ENCODE measurements at regions not wholly inside any gene's neighbourhood (a gene's known extent, or its start where the extent isn't known, plus 50 kb on each side); places are given as distances from the start of the nearest gene placed in this dataset.
"Not testable (repeated sequence)": the region's sequence is repeated elsewhere in the genome, so short reads cannot be mapped to it uniquely, and the experiment has no call there.

DNA sequence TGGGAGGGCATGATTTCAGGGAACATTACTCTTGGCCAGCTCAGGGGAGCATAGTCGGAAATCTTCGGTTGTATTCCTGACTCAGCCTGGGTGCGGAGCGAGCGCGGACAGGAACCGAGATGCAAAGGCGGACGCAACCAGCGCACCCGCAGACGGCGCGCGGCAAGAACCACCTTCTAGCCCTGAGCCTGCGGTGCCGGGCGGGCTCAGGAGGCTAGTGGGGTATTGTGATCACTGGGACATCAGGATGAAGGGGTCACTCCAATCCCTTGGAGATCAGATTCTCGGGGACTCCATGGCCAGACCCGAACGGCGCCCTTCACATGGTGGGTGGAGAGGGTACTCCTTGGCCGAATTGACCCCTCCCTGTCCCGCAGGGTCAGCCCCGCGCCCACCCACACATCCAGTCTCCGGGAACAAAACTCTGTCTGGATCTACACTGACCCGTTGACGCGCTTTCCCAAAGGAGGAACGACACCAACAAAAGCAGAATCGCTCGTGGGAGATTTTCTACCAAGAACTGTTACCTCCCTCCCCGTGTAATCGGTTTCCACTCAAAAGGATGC lies 730.5 kb downstream of the ZWINT start:
- no peak for DNase-seq (ENCODE audit: low spot score)
- Mint-ChIP-seq H3K27me3 (ENCODE audit: low read depth) (peaks cover 27% of the 10 kb centered on the region), H3K9me3 (no peaks in the 10 kb centered on the region), H3K27ac (no peak overlapping the region), H3K36me3 (ENCODE audit: low read depth) (no peaks in the 10 kb centered on the region), H3K4me1 (ENCODE audit: low read depth) (peaks cover 4% of the 10 kb centered on the region), H3K4me3 (ENCODE audit: low read depth) (peak overlapping the region; percentile 30)
- intact Hi-C loops (cut with micrococcal nuclease) = no loop called here

DNA sequence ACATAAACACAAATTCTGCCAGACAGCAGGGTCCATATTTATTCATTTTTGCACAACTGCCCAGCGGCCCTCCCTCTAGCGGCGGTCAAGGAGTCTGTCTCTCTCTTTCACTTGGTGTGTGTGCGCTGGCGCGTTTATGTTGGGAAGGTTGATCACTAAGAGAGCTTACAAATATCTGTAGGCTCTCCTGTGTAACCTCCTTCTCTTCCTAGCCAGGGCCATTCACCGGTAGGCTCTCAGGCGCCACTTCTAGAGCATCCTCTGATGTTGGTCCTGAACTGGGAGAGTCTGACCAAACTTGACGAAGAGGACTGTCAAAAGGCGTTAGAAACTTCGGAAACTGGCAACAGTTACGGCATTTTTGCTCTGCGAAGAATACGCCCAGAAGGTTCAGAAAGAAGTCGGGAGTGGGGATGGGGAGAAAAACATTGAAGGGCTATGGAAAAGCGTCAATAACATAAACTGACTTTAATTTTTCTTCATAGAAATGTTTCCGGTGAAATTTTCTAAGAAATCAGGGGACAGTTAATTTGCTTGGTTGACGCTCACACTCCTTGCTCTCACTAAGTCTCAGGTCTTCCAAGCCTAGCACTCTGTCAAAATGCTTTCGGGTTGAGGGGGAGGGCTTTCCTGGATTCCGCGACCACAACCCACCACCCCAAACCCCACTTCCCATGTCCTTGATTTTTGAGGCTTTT lies 731.1 kb downstream of the ZWINT start:
- H3K27ac Mint-ChIP-seq = no peak overlapping the region
- peaks cover 4% of the 10 kb centered on the region for H3K4me1 Mint-ChIP-seq (ENCODE audit: low read depth)
- H3K4me3 Mint-ChIP-seq (ENCODE audit: low read depth) = peak overlapping the region; percentile 30
- peaks cover 27% of the 10 kb centered on the region for H3K27me3 Mint-ChIP-seq (ENCODE audit: low read depth)
- H3K36me3 Mint-ChIP-seq (ENCODE audit: low read depth) = no peaks in the 10 kb centered on the region
- no peaks in the 10 kb centered on the region for H3K9me3 Mint-ChIP-seq
- no peak for DNase-seq (ENCODE audit: low spot score)
- intact Hi-C loops (cut with micrococcal nuclease) = no loop called here

DNA sequence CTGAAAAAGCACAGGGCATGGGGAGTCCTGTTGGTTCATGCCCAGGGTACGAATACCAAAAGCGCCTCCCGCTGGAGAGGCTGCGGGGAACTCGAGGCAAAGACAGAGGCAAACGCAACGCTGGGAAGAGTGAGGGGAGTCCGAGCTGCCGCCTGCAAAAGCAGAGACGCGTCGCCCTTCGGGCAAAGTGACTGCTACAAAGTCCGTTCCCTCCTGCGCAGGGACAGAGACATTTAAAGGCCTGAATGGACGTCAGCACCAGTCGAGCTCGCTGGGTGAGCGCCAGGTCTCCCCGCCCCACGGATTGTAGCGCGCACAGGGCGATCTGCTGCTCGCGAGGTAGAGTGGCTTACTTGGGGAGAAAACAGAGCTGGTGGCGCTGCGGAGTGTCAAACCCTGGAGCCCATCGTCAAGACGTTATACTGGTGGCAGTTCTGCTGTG lies 732.8 kb downstream of the ZWINT start:
- H3K4me3 Mint-ChIP-seq (ENCODE audit: low read depth) = no peak overlapping the region
- peaks cover 4% of the 10 kb centered on the region for H3K4me1 Mint-ChIP-seq (ENCODE audit: low read depth)
- no peak overlapping the region for H3K27ac Mint-ChIP-seq
- H3K9me3 Mint-ChIP-seq = no peaks in the 10 kb centered on the region
- intact Hi-C loops (cut with micrococcal nuclease) = no loop called here
- peaks cover 27% of the 10 kb centered on the region for H3K27me3 Mint-ChIP-seq (ENCODE audit: low read depth)
- DNase-seq (ENCODE audit: low spot score) = no peak
- H3K36me3 Mint-ChIP-seq (ENCODE audit: low read depth) = no peaks in the 10 kb centered on the region

DNA sequence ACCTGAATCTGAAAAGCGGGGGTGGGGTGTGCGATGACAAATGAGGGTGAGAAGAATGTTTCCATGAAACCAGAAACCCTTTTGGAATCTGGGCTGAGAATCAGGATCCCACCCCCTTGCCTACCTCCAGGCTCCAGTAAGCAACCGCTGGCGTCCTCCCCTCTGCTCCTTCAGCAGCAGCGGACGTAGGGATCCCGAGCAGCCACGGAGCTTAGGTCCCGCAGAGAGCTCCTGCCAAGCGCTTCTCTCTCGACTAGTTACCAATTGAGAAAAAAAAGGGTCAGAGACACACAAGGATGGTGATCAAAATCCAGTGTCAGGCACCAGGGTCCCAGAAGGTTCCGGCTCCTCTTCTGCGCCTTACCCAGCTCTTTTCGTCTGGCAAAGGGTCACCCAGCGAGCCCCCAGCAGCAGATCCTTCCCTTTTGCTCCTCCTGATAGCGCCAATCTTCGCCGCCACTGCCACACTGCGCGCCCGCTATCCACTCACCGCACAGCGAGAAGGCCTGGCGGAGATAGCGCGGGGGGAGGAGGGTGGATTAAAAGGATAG lies 733.5 kb downstream of the ZWINT start:
- Mint-ChIP-seq H3K9me3 (no peaks in the 10 kb centered on the region), H3K4me3 (ENCODE audit: low read depth) (no peak overlapping the region), H3K27ac (no peak overlapping the region), H3K27me3 (ENCODE audit: low read depth) (peaks cover 27% of the 10 kb centered on the region), H3K36me3 (ENCODE audit: low read depth) (no peaks in the 10 kb centered on the region), H3K4me1 (ENCODE audit: low read depth) (peaks cover 4% of the 10 kb centered on the region)
- intact Hi-C loops (cut with micrococcal nuclease) = no loop called here
- DNase-seq (ENCODE audit: low spot score) = no peak

DNA sequence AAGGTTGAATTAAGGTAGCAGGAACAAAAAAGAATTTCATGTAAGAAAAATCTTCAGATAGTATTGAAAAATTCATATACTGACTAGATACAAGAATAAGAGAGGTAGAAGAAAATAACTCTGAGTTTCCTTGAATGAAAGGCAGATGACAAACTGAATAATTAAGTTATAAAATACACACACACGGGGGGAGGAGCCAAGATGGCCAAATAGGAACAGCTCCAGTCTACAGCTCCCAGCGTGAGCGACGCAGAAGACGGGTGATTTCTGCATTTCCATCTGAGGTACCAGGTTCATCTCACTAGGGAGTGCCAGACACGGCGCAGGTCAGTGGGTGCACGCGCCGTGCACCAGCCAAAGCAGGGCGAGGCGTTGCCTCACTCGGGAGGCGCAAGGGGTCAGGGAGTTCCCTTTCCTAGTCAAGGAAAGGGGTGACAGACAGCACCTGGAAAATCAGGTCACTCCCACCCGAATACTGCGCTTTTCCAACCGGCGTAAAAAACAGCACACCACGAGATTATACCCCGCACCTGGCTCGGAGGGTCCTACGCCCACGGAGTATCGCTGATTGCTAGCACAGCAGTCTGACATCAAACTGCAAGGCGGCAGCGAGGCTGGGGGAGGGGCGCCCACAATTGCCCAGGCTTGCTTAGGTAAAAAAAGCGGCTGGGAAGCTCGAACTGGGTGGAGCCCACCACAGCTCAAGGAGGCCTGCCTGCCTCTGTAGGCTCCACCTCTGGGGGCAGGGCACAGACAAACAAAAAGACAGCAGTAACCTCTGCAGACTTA lies 759.2 kb downstream of the ZWINT start:
- H3K27ac Mint-ChIP-seq; intact Hi-C loops (cut with micrococcal nuclease); H3K4me1 Mint-ChIP-seq (ENCODE audit: low read depth); H3K4me3 Mint-ChIP-seq (ENCODE audit: low read depth); H3K36me3 Mint-ChIP-seq (ENCODE audit: low read depth); H3K27me3 Mint-ChIP-seq (ENCODE audit: low read depth); H3K9me3 Mint-ChIP-seq; DNase-seq (ENCODE audit: low spot score): not testable (repeated sequence)

DNA sequence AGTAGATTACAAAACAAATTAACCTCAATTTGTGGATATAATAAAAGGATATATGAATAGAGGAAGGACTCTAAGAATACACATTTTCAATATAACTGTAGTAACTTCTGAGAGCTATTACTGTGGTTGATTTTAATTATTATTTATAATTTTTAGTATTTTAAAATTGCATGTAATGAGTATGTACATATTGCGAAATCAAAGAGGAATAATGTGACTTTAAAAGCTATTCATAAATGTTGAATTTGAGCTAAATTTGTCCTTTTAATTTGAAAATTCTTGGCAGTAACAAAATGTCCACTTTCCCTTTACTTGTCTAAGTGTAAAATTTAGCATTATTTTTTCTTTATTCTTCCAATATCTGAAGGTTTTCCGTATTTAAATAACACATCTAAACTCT lies 750.6 kb upstream of the PCDH15 start:
- H3K27ac Mint-ChIP-seq = no peak overlapping the region
- no peaks in the 10 kb centered on the region for H3K27me3 Mint-ChIP-seq (ENCODE audit: low read depth)
- no peaks in the 10 kb centered on the region for H3K4me1 Mint-ChIP-seq (ENCODE audit: low read depth)
- no peaks in the 10 kb centered on the region for H3K36me3 Mint-ChIP-seq (ENCODE audit: low read depth)
- peaks cover 4% of the 10 kb centered on the region for H3K9me3 Mint-ChIP-seq
- intact Hi-C loops (cut with micrococcal nuclease) = no loop called here
- H3K4me3 Mint-ChIP-seq (ENCODE audit: low read depth) = no peak overlapping the region
- DNase-seq (ENCODE audit: low spot score) = no peak

DNA sequence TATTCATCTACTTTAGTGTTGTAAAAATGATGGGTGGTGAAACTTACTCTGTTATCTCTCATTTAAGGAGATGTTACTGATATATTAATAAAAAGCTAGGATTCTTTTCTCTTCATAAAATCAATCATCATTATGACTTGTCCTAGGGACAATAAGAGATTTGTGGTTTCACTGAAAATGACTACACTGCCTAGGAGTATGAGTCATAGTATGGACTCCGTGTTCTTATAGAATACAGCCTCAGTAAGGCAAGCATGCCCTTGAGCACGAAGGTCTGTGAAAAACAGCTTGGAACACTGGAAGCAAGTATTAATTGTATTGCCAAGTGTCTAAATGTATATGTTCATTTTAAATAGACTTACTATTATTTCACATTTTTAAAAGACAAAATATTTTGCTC lies 749.2 kb upstream of the PCDH15 start:
- Mint-ChIP-seq H3K36me3 (ENCODE audit: low read depth) (no peaks in the 10 kb centered on the region), H3K27ac (no peak overlapping the region), H3K4me3 (ENCODE audit: low read depth) (no peak overlapping the region), H3K4me1 (ENCODE audit: low read depth) (no peaks in the 10 kb centered on the region), H3K9me3 (peaks cover 4% of the 10 kb centered on the region), H3K27me3 (ENCODE audit: low read depth) (no peaks in the 10 kb centered on the region)
- DNase-seq (ENCODE audit: low spot score) = no peak
- intact Hi-C loops (cut with micrococcal nuclease) = no loop called here

DNA sequence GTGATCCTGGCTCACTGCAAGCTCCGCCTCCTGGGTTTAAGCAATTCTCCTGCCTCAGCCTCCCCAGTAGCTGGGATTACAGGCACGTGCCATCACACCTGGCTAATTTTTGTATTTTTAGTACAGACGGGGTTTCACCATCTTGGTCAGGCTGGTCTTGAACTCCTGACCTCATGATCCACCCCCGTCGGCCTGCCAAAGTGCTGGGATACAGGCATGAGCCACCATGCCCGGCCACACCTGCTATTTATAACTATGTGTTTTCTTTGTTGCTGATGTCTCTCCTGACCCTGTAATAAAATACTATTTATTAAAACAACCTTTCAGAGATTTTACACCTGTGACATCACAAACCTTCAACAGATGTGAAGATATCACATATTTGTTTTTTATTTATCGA lies 736.5 kb upstream of the PCDH15 start:
- H3K4me1 Mint-ChIP-seq (ENCODE audit: low read depth); H3K36me3 Mint-ChIP-seq (ENCODE audit: low read depth); DNase-seq (ENCODE audit: low spot score); H3K4me3 Mint-ChIP-seq (ENCODE audit: low read depth); intact Hi-C loops (cut with micrococcal nuclease); H3K27ac Mint-ChIP-seq; H3K27me3 Mint-ChIP-seq (ENCODE audit: low read depth): not testable (repeated sequence)
- H3K9me3 Mint-ChIP-seq = peaks cover 16% of the 10 kb centered on the region

DNA sequence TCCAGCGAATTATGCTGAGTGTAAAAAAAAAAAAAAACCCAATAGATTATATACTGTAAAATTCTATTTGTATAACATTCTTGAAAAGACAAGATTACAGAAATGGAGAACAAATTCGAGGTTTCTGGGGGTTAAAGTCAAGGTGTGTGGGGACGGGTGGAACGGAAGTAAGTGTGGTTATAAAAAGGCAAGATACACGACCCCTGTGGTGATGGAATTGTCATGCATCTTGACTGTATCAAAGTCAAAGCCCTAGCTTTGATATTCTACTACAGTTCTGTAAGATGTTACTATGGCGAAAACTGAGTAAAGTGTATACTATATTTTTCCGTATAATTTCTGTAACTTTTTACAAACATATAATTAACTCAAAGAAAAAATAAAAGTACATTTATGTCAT lies 718.2 kb upstream of the PCDH15 start:
- intact Hi-C loops (cut with micrococcal nuclease) = no loop called here
- Mint-ChIP-seq H3K4me1 (ENCODE audit: low read depth) (no peaks in the 10 kb centered on the region), H3K9me3 (peaks cover 12% of the 10 kb centered on the region), H3K27me3 (ENCODE audit: low read depth) (no peaks in the 10 kb centered on the region), H3K4me3 (ENCODE audit: low read depth) (no peak overlapping the region), H3K27ac (no peak overlapping the region), H3K36me3 (ENCODE audit: low read depth) (no peaks in the 10 kb centered on the region)
- no peak for DNase-seq (ENCODE audit: low spot score)

DNA sequence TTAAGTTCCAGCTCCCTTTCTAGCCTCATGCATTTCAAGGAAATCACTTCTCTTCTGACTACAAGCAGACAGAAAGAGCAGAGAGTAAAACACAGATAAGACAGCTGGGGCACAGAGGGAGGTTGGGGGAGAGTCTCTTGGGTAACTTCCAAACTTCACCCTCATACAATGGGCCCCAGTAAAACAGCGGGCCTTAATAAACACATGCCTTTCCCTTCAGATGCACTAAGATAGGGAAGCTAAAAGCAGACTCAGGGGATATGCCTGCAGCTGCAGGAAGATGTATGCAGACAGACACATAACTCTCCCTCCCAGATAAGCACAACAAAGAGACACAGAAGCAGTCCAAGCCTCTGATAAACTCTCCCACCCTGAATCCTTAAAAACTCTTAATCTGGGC lies 717.4 kb upstream of the PCDH15 start:
- not testable (repeated sequence) for H3K27ac Mint-ChIP-seq; H3K27me3 Mint-ChIP-seq (ENCODE audit: low read depth)

DNA sequence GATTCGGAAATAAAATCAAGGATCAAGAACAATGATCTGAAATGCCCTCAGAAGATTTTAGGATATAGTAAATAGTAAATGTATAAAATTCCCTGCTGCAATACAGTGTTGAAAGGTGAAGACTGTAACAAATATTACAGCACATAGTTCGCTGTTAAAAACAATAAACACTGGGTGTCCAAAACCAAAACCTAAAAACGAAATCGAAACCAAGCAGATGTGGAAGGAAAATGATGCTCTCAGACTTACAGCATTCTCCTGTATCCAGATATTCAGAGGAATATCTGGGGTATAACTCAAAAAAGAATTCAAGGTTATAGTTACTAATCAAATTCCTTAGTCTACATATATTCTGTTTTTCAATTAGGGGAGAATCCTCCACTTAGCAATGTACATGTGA lies 708.1 kb upstream of the PCDH15 start:
- intact Hi-C loops (cut with micrococcal nuclease) = no loop called here
- Mint-ChIP-seq H3K27me3 (ENCODE audit: low read depth) (no peaks in the 10 kb centered on the region), H3K4me3 (ENCODE audit: low read depth) (no peak overlapping the region), H3K27ac (no peak overlapping the region), H3K36me3 (ENCODE audit: low read depth) (no peaks in the 10 kb centered on the region), H3K9me3 (peaks cover 4% of the 10 kb centered on the region), H3K4me1 (ENCODE audit: low read depth) (no peaks in the 10 kb centered on the region)
- DNase-seq (ENCODE audit: low spot score) = no peak

More for the DNA sequence above, 717.4 kb upstream of the PCDH15 start:
- H3K36me3 Mint-ChIP-seq (ENCODE audit: low read depth); DNase-seq (ENCODE audit: low spot score); H3K4me1 Mint-ChIP-seq (ENCODE audit: low read depth); H3K4me3 Mint-ChIP-seq (ENCODE audit: low read depth); intact Hi-C loops (cut with micrococcal nuclease): not testable (repeated sequence)
- H3K9me3 Mint-ChIP-seq = peaks cover 13% of the 10 kb centered on the region

DNA sequence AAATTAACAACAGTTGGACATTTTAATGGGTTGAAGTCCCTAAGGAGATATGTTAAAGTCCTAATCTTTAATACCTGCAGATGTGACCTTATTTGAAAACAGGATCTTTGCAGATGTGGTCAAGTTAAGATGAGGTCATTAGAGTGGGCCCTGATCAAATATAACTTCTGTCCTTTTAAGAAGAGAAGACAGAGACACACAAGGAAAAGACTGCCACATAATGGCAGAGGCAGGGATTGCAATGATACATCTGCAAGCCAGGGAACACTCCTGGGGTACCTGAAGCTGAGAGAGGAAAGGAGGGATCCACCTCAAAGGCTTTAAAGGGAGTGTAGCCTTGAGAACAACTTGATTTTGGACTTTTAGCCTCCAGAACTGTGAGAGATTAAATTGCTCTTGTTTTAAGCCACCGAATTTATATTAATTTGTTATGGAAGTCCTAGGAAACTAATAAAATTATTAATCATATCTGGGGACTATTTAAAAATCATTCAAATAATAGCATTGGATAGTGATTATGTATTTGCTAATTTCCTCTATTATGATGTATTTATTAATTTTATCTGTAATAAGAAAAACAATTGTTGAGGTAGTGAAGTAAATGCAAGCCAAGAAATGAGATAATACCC lies 700.0 kb upstream of the PCDH15 start:
- no peaks in the 10 kb centered on the region for H3K4me1 Mint-ChIP-seq (ENCODE audit: low read depth)
- no peaks in the 10 kb centered on the region for H3K9me3 Mint-ChIP-seq
- no peaks in the 10 kb centered on the region for H3K36me3 Mint-ChIP-seq (ENCODE audit: low read depth)
- no peak for DNase-seq (ENCODE audit: low spot score)
- H3K27me3 Mint-ChIP-seq (ENCODE audit: low read depth) = no peaks in the 10 kb centered on the region
- H3K4me3 Mint-ChIP-seq (ENCODE audit: low read depth) = no peak overlapping the region
- intact Hi-C loops (cut with micrococcal nuclease) = no loop called here
- H3K27ac Mint-ChIP-seq = no peak overlapping the region
